Keratinocyte (primary cell): ENCODE measurements at regions not wholly inside any gene's neighbourhood (a gene's known extent, or its start where the extent isn't known, plus 50 kb on each side); places are given as distances from the start of the nearest gene placed in this dataset.

ENCODE experiments used
- CTCF ChIP-seq, 3 experiments: IDR thresholded peaks in 1 of 3; conservative IDR thresholded peaks in 1 of 3; optimal IDR thresholded peaks in 1 of 3; 2 replicates in 2 of 3; 3 replicates in 1 of 3; pipeline versions ENCODE3 to v1.5.1; 2011; ENCODE audit warnings: low read length in 3 of 3, mild to moderate bottlenecking in 3 of 3, moderate library complexity in 2 of 3, control low read depth in 1 of 3, inconsistent platforms in 1 of 3; ENCODE audit not compliant: insufficient read depth in 2 of 3; ENCODE audit errors: extremely low read depth in 1 of 3
- EZH2 ChIP-seq: IDR thresholded peaks from one replicate; pipeline ENCODE4 v1.6.1; 2012; ENCODE audit warnings: inconsistent platforms, mild to moderate bottlenecking, low read length, moderate library complexity

- no peak for TF ChIP-seq CTCF (optimal IDR thresholded peaks at IDR 0.05 in 1 of 3, IDR thresholded peaks at IDR 0.05 in 1 of 3, conservative IDR thresholded peaks at IDR 0.05 in 1 of 3; ENCODE audit: extremely low read depth in 1 of 3, insufficient read depth in 2 of 3, low read length in 3 of 3)
- no peak for TF ChIP-seq EZH2
These were observed 109.6 kb upstream of the NIPBL start for GRCh38 chr5:36766981-36767380.
